Transverse colon (tissue), 4 donors: ENCODE measurements at regions not wholly inside any gene's neighbourhood (a gene's known extent, or its start where the extent isn't known, plus 50 kb on each side); places are given as distances from the start of the nearest gene placed in this dataset.
A peak's percentile ranks its signal among the peaks of the same experiment; 100 is the strongest.
"Not testable (repeated sequence)": the region's sequence is repeated elsewhere in the genome, so short reads cannot be mapped to it uniquely, and the experiment has no call there.

Source experiments
- DNase-seq: peaks from one replicate; pipeline ENCODE4 v3.0.0-alpha.2; 2019
- H3K27ac ChIP-seq, 4 donors: fragments of 200-600 bp; sonication (generic); 2 replicates each; pipeline ENCODE4 v1.5.1; 2016 to 2018; ENCODE audit warnings: inconsistent platforms in 4 of 4
- H3K27me3 ChIP-seq: fragments of 200-600 bp; sonication (generic); 2 replicates; pipeline ENCODE4 v1.5.1; 2017; ENCODE audit warnings: inconsistent platforms
- H3K36me3 ChIP-seq, 4 donors: fragments of 200-600 bp; sonication (generic); 2 replicates each; pipeline ENCODE4 v1.5.1; 2017 to 2019; ENCODE audit warnings: inconsistent platforms in 4 of 4
- H3K4me1 ChIP-seq, 4 donors: fragments of 200-600 bp; sonication (generic); 2 replicates each; pipeline ENCODE4 v1.5.1; 2017 to 2020; ENCODE audit warnings: inconsistent platforms in 4 of 4
- H3K4me3 ChIP-seq, 4 donors: fragments of 200-600 bp; sonication (generic); 1 replicate in 1 of 4; 2 replicates in 3 of 4; pipeline versions ENCODE4 v1.5.1 to v1.6.1; 2017 to 2019; ENCODE audit warnings: inconsistent platforms in 4 of 4
- H3K9me3 ChIP-seq, 2 donors: fragments of 200-600 bp; sonication (generic); 2 replicates each; pipeline ENCODE4 v1.5.1; 2017 to 2019; ENCODE audit warnings: inconsistent platforms in 2 of 2
- POLR2A ChIP-seq: fragments of 450-650 bp; IDR thresholded peaks from one replicate; pipeline ENCODE4 v1.6.1; 2016; ENCODE audit warnings: antibody characterized with exemption, mild to moderate bottlenecking, moderate library complexity
- POLR2AphosphoS5 ChIP-seq, 3 donors: sonication (generic); formaldehyde crosslinking; IDR thresholded peaks; one replicate each; pipeline ENCODE4 v1.6.1; 2016; ENCODE audit warnings: antibody characterized with exemption in 3 of 3
- WGBS, 2 donors: methylation state at CpG; one replicate each; pipeline ENCODE4 v1.1.5; 2018; ENCODE audit warnings: low coverage in 1 of 2; 5-methylcytosine and 5-hydroxymethylcytosine counted together
- in situ Hi-C, 4 donors: fragments of 200-750 bp; cut with MboI; loops; one replicate each; pipeline versions ENCODE4 v1.15.0 to v1.15.1; 2017; ENCODE audit warnings: low sequenced_read_pairs in 3 of 4, low pct_ligation_motif_present in 1 of 4, low pct_unique_long_range_greater_than_20kb in 1 of 4
- intact Hi-C: fragments of 100-400 bp; cut with DNase I; formaldehyde crosslinking; loops from one replicate; pipeline ENCODE4 v1.15.1; 2023; ENCODE audit warnings: low total_unique reads
- TF ChIP-seq, protein P1 (sequence below), 5 experiments: fragments of 200-600 bp in 3 of 5; fragments of 450-650 bp in 2 of 5; sonication (generic) in 3 of 5; IDR thresholded peaks; 1 replicate in 2 of 5; 2 replicates in 3 of 5; pipeline ENCODE4 v1.5.1; 2016 to 2017; ENCODE audit warnings: antibody characterized with exemption in 5 of 5, inconsistent platforms in 3 of 5, mild to moderate bottlenecking in 2 of 5, moderate library complexity in 1 of 5

DNA sequence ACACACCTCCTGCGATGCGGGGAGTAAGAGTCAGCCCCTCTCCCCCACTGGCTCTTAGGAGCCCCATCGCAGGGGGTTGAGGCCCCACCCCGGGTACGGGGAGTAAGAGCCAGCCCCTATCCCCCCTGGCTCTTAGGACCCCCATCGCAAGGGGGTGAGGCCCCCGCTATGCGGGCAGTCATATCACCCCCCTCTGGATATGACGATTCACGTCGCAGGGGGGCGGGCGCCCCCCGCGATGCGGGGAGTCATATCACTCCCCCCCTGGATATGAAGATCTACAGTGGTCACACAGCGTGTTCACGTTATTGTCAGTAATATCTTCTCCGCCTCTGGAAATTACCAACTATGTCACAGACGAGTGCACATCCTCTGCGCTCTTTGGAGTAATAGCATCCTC lies 61.1 kb downstream of the DEFB131A start:
- DNase-seq, H3K4me1 ChIP-seq, intact Hi-C loops, H3K36me3 ChIP-seq, H3K4me3 ChIP-seq, H3K27ac ChIP-seq, in situ Hi-C loops, H3K9me3 ChIP-seq, H3K27me3 ChIP-seq: not testable (repeated sequence)
- 91% methylated on average over 19 of the region's 21 CpGs; no CpG with 5 or more reads in 1 of the 2 donors for WGBS, 2 donors

DNA sequence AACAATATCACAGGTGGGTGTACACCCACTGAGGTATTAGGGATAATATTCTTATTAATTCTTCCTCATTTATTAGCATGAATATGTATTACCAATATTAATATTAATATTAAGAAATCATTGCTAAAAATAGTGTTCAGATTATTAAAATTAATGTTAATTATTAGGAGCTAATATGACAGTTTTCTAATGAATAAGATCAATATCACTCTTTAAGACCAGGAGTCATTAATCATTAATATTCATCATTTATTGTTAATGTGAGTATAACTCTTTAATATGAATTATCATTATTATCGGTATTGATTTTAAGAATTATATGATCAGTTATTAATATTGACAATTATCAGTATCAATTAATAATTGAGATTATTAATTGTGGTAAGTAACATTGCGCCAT lies 62.5 kb downstream of the DEFB131A start:
- intact Hi-C loops, H3K36me3 ChIP-seq, H3K9me3 ChIP-seq, H3K4me1 ChIP-seq, in situ Hi-C loops, H3K4me3 ChIP-seq, H3K27me3 ChIP-seq, DNase-seq, H3K27ac ChIP-seq: not testable (repeated sequence)
- WGBS, 2 donors: 93 to 100% methylated on average over 2 of the region's 2 CpGs

DNA sequence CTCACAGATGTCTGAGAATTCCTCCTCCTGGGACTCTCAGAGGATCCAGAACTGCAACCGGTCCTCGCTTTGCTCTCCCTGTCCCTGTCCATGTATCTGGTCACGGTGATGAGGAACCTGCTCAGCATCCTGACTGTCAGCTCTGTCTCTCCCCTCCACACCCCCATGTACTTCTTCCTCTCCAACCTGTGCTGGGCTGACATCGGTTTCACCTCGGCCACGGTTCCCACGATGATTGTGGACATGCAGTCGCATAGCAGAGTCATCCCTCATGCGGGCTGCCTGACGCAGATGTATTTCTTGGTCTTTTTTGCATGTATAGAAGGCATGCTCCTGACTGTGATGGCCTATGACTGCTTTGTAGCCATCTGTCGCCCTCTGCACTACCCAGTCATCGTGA lies 68.7 kb downstream of the DEFB131A start:
- H3K4me3 ChIP-seq, H3K9me3 ChIP-seq, intact Hi-C loops, H3K4me1 ChIP-seq, DNase-seq, H3K27me3 ChIP-seq, H3K36me3 ChIP-seq, H3K27ac ChIP-seq, in situ Hi-C loops: not testable (repeated sequence)
- WGBS, 2 donors: 86 to 95% methylated on average over 11 to 12 of the region's 12 CpGs

DNA sequence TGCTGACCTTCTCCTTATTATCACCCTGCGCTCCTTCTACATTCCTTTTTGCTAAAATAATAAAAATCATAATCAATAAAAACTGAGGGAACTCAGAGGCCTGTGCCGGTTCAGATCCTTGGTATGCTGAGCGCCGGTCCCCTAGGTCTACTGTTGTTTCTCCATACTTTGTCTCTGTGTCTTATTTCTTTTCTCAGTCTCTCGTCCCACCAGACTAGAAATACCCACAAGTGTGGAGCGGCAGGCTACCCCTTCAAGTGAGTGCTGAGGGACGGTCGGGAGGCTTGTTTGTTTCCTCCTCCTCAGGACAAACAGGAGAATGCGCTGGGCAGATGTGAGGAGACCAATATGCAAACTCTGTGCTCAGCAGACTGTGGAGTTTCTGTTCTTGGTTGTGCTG lies 75.4 kb downstream of the DEFB131A start:
- H3K36me3 ChIP-seq, H3K4me3 ChIP-seq, DNase-seq, intact Hi-C loops, H3K27ac ChIP-seq, in situ Hi-C loops, H3K9me3 ChIP-seq, H3K4me1 ChIP-seq, H3K27me3 ChIP-seq: not testable (repeated sequence)
- WGBS, 2 donors: 61 to 68% methylated on average over 6 to 8 of the region's 9 CpGs

DNA sequence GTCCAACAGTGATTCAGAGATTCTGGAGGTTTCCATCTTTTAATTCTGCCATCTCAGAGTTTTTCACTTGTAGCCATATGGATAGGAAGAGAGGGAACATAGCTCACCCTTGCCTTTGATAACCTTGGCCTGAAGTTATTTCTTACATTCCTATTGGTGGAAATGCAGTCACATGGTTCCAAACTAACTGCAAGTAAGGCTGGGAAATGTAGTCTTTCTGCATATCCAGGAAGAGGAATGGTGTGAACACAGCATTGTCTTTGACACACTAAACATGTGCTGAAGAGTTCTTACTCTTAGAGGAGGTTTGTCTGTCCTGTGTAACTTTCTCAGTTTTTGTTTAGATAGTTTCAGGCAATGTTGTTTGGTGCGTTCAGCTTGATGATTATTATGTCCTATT lies 78.7 kb downstream of the DEFB131A start:
- H3K9me3 ChIP-seq, DNase-seq, H3K27me3 ChIP-seq, H3K4me3 ChIP-seq, H3K4me1 ChIP-seq, intact Hi-C loops, H3K36me3 ChIP-seq, H3K27ac ChIP-seq, in situ Hi-C loops: not testable (repeated sequence)
- 91 to 100% methylated on average over 1 of the region's 1 CpG for WGBS, 2 donors

DNA sequence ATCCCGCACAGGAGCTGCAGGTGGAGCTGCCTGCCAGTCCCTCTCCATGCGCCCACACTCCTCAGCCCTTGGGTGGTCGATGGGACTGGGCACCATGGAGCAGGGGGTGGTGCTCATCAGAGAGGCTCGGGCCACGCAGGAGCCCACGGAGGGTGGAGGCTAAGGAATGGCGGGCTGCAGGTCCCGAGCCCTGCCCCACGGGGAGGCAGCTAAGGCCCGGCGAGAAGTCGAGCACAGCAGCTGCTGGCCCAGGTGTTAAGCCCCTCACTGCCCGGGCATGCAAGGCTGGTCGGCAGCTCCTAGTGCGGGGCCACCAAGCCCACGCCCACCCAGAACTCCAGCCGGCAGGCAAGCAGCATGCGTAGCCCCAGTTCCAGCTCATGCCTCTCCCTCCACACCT lies 80.2 kb downstream of the DEFB131A start:
- in situ Hi-C loops, intact Hi-C loops, DNase-seq, H3K27me3 ChIP-seq, H3K9me3 ChIP-seq, H3K4me1 ChIP-seq, H3K36me3 ChIP-seq, H3K4me3 ChIP-seq, H3K27ac ChIP-seq: not testable (repeated sequence)
- 90% methylated on average over 12 of the region's 18 CpGs; no CpG with 5 or more reads in 1 of the 2 donors for WGBS, 2 donors

DNA sequence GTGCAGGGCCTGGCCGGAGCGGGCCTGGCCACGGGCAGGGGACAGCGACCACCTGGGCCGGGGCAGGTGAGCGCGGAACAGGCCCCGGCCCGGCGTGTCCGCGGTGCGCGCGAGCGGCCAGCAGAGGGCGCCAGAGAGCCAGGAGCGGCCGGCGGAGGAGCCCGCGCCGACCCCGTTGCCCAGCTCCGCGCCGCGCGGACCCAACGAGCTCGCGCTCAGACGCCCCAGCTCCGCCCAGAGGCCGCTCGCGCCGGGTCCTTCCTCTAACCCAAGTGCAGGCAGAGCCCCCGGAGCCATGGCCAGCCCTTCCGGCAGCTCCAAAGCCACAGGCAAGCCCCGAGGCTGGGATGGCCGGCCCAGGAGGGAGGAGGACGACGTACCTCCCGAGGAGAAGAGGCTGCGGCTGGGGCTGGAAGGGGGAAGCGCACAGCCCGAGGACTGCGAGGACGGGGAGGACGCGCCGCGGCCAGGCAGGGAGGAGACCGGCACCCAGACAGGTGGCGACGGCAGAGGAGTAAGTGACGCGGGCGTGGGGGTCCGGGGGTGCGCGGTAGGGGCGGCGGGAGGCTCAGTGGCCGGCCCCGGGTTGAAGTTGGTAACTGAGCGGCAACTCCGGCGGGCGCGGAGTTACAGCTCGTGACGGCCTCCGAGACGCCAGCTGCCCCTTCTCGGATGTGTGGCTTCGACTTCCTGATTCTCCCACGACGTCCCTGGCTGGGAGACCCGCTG lies 88.1 kb downstream of the DEFB131A start:
- H3K4me1 ChIP-seq, H3K9me3 ChIP-seq, H3K27me3 ChIP-seq, intact Hi-C loops, H3K36me3 ChIP-seq: not testable (repeated sequence)
- Histone ChIP-seq H3K27ac (peak overlapping the region; percentile 75 to 84 (median 80)), H3K4me3 (peak overlapping the region; percentile 44 to 69 (median 56))
- peak; percentile 86 for DNase-seq
- WGBS, 2 donors: 0% methylated on average over 31 of the region's 81 CpGs; no CpG with 5 or more reads in 1 of the 2 donors
- TF ChIP-seq POLR2AphosphoS5 (IDR thresholded peaks at IDR 0.05): peak in 2 of 3 donors; percentile 21 to 69
- TF ChIP-seq, protein P1, sequence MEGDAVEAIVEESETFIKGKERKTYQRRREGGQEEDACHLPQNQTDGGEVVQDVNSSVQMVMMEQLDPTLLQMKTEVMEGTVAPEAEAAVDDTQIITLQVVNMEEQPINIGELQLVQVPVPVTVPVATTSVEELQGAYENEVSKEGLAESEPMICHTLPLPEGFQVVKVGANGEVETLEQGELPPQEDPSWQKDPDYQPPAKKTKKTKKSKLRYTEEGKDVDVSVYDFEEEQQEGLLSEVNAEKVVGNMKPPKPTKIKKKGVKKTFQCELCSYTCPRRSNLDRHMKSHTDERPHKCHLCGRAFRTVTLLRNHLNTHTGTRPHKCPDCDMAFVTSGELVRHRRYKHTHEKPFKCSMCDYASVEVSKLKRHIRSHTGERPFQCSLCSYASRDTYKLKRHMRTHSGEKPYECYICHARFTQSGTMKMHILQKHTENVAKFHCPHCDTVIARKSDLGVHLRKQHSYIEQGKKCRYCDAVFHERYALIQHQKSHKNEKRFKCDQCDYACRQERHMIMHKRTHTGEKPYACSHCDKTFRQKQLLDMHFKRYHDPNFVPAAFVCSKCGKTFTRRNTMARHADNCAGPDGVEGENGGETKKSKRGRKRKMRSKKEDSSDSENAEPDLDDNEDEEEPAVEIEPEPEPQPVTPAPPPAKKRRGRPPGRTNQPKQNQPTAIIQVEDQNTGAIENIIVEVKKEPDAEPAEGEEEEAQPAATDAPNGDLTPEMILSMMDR (IDR thresholded peaks at IDR 0.05): peak in 4 of 5 experiments; percentile 67 to 94 (median 77)
- TF ChIP-seq POLR2A: peak; percentile 52
- in situ Hi-C loops: loop anchor here in 3 of 4 donors (25.0 kb wide), 1 partner anchor 130 kb away; no protein-coding TSS in a partner anchor

DNA sequence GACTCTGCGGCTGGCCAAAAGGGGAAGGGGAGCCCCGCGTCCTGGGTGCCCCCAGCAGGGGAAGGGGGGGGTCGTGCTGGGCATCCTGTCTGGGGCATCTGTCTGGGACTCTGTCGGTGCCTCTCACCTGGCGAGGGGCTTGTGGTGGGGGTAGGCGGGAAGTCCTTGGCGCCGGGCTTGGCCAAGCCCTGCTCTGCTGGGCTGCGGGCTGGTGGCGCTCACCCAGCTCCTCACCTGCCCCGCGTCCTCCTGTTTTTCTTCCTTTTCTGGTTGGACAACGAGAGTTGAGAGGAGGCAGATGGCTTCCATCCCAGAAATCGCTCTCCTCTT lies 88.6 kb downstream of the DEFB131A start:
- peak overlapping the region; percentile 75 to 84 (median 80) for H3K27ac ChIP-seq
- H3K36me3 ChIP-seq, H3K27me3 ChIP-seq, H3K4me1 ChIP-seq, DNase-seq, H3K9me3 ChIP-seq, intact Hi-C loops: not testable (repeated sequence)
- peak overlapping the region in 3 of 4 donors; percentile 44 to 69 (median 64) for H3K4me3 ChIP-seq
- in situ Hi-C loops: loop anchor here in 3 of 4 donors (25.0 kb wide), 1 partner anchor 129 kb away; no protein-coding TSS in a partner anchor
- 19% methylated on average over 12 of the region's 15 CpGs; no CpG with 5 or more reads in 1 of the 2 donors for WGBS, 2 donors

DNA sequence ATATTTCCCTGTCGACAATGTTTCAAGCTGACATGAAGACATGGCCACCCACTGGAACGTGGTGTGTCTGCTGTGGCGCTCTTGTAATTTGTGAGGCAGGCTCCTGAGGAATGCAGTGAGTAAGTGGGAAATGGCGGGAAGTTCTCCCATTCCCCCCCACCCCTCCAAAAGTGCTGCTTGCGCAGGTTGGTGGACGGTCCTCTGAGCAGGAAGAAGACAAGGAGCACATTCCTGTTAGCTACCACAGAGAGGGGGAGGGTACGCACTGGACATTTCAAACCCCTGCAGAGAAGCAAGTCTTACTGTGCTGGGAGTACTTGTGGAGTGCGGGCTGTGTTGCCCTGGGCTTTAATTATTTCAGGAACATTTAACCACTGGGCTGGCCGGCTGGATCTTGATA lies 92.9 kb downstream of the DEFB131A start:
- H3K4me3 ChIP-seq, intact Hi-C loops, H3K27ac ChIP-seq, DNase-seq, H3K9me3 ChIP-seq, H3K27me3 ChIP-seq, H3K36me3 ChIP-seq: not testable (repeated sequence)
- WGBS, 2 donors: 74% methylated on average over 9 of the region's 9 CpGs; no CpG with 5 or more reads in 1 of the 2 donors
- peaks cover 3 to 23% (median 11%) of the 10 kb centered on the region in 4 donors for H3K4me1 ChIP-seq
- in situ Hi-C loops: loop anchor here in 3 of 4 donors (25.0 kb wide), 1 partner anchor 125 kb away; no protein-coding TSS in a partner anchor
